Sigmoid colon (tissue), 6 donors: ENCODE measurements at regions not wholly inside any gene's neighbourhood (a gene's known extent, or its start where the extent isn't known, plus 50 kb on each side); places are given as distances from the start of the nearest gene placed in this dataset.

Experiments
- DNase-seq: peaks from one replicate; pipeline ENCODE4 v3.0.0-alpha.2; 2019
- H3K27ac ChIP-seq, 4 donors: fragments of 200-600 bp; sonication (generic); one replicate each; pipeline ENCODE4 v1.5.1; 2016 to 2019; ENCODE audit warnings: mild to moderate bottlenecking in 1 of 4
- H3K27me3 ChIP-seq, 3 donors: fragments of 200-600 bp; sonication (generic); one replicate each; pipeline ENCODE4 v1.5.1; 2019; ENCODE audit warnings: mild to moderate bottlenecking in 1 of 3
- H3K36me3 ChIP-seq, 4 donors: fragments of 200-600 bp; sonication (generic); one replicate each; pipeline ENCODE4 v1.5.1; 2016 to 2019
- H3K4me1 ChIP-seq, 4 donors: fragments of 200-600 bp; sonication (generic); one replicate each; pipeline ENCODE4 v1.5.1; 2017 to 2019
- H3K4me3 ChIP-seq, 4 donors: fragments of 200-600 bp; sonication (generic); one replicate each; pipeline ENCODE4 v1.5.1; 2017 to 2019; ENCODE audit warnings: mild to moderate bottlenecking in 2 of 4, moderate library complexity in 1 of 4
- H3K9me3 ChIP-seq, 4 donors: fragments of 200-600 bp in 3 of 4; sonication (generic) in 3 of 4; one replicate each; pipeline versions ENCODE4 v1.5.1 to v1.6.1; 2013 to 2019
- CTCF ChIP-seq, 4 experiments: fragments of 450-650 bp in 3 of 4; fragments of 200-600 bp in 1 of 4; IDR thresholded peaks; one replicate each; pipeline ENCODE4 v1.5.1; 2016 to 2019; ENCODE audit warnings: antibody characterized with exemption in 4 of 4, mild to moderate bottlenecking in 3 of 4, moderate library complexity in 2 of 4
- EP300 ChIP-seq, 4 donors: sonication (generic); formaldehyde crosslinking; IDR thresholded peaks; one replicate each; pipeline ENCODE4 v1.6.1; 2017; ENCODE audit warnings: antibody characterized with exemption in 4 of 4
- POLR2A ChIP-seq, 2 donors: fragments of 450-650 bp; IDR thresholded peaks; one replicate each; pipeline ENCODE4 v1.6.1; 2016; ENCODE audit warnings: antibody characterized with exemption in 2 of 2, mild to moderate bottlenecking in 2 of 2, moderate library complexity in 2 of 2
- POLR2AphosphoS5 ChIP-seq, 4 donors: sonication (generic); formaldehyde crosslinking; IDR thresholded peaks; one replicate each; pipeline ENCODE4 v1.6.1; 2017; ENCODE audit warnings: antibody characterized with exemption in 4 of 4
- WGBS, 2 donors: extraction: QIAGEN DNeasy Blood & Tissue Kit; methylation state at CpG; one replicate each; pipeline ENCODE4 v1.1.7; 2013; 5-methylcytosine and 5-hydroxymethylcytosine counted together
- intact Hi-C: fragments of 100-400 bp; cut with DNase I; formaldehyde crosslinking; loops from one replicate; pipeline ENCODE4 v1.15.1; 2023
- donor health status: healthy with polysubstance abuse.
- donor health status: healthy.

GRCh38 chr10:105925045-105925785 is 1239.3 kb downstream of the SORCS1 start:
- Histone ChIP-seq H3K4me1 (no peaks in the 10 kb centered on the region), H3K27me3 (no peaks in the 10 kb centered on the region), H3K27ac (no peak overlapping the region), H3K9me3 (peaks cover 0 to 6% (median 0%) of the 10 kb centered on the region in 4 donors), H3K36me3 (no peaks in the 10 kb centered on the region), H3K4me3 (no peak overlapping the region)
- intact Hi-C loops, result no loop called here
- TF ChIP-seq POLR2AphosphoS5 (IDR thresholded peaks at IDR 0.05), result no peak
- no peak for TF ChIP-seq POLR2A (IDR thresholded peaks at IDR 0.05)
- no peak for TF ChIP-seq CTCF (IDR thresholded peaks at IDR 0.05)
- no peak for TF ChIP-seq EP300 (IDR thresholded peaks at IDR 0.05)
- DNase-seq, result no peak
- 70% methylated on average over 4 of the region's 4 CpGs for WGBS, 2 donors

- intact Hi-C loops, result no loop called here
- no peaks in the 10 kb centered on the region for H3K9me3 ChIP-seq
- no peak for TF ChIP-seq CTCF (IDR thresholded peaks at IDR 0.05)
- no peak for TF ChIP-seq POLR2AphosphoS5 (IDR thresholded peaks at IDR 0.05)
- TF ChIP-seq POLR2A (IDR thresholded peaks at IDR 0.05), result no peak
- TF ChIP-seq EP300 (IDR thresholded peaks at IDR 0.05), result no peak
- H3K27ac ChIP-seq, result no peak overlapping the region
- H3K4me3 ChIP-seq, result no peak overlapping the region
- no peaks in the 10 kb centered on the region for H3K4me1 ChIP-seq
- H3K36me3 ChIP-seq, result no peaks in the 10 kb centered on the region
- no peaks in the 10 kb centered on the region for H3K27me3 ChIP-seq
- DNase-seq, result no peak
- WGBS, 2 donors, result 92% methylated on average over 3 of the region's 3 CpGs
These were observed 1243.2 kb downstream of the SORCS1 start for GRCh38 chr10:105921348-105921747.

GRCh38 chr10:105914432-105914831 is 1250.1 kb downstream of the SORCS1 start:
- Histone ChIP-seq H3K27ac (no peak overlapping the region), H3K4me1 (no peaks in the 10 kb centered on the region), H3K27me3 (no peaks in the 10 kb centered on the region), H3K36me3 (no peaks in the 10 kb centered on the region), H3K9me3 (no peaks in the 10 kb centered on the region), H3K4me3 (no peak overlapping the region)
- intact Hi-C loops, result no loop called here
- no peak for DNase-seq
- TF ChIP-seq CTCF (IDR thresholded peaks at IDR 0.05) (no peak), POLR2A (IDR thresholded peaks at IDR 0.05) (no peak), POLR2AphosphoS5 (IDR thresholded peaks at IDR 0.05) (no peak), EP300 (IDR thresholded peaks at IDR 0.05) (no peak)
- 81 to 100% methylated on average over 1 of the region's 1 CpG for WGBS, 2 donors

- H3K27me3 ChIP-seq, result no peaks in the 10 kb centered on the region
- TF ChIP-seq EP300 (IDR thresholded peaks at IDR 0.05) (no peak), CTCF (IDR thresholded peaks at IDR 0.05) (no peak), POLR2AphosphoS5 (IDR thresholded peaks at IDR 0.05) (no peak), POLR2A (IDR thresholded peaks at IDR 0.05) (no peak)
- no peak overlapping the region for H3K4me3 ChIP-seq
- intact Hi-C loops, result no loop called here
- no peaks in the 10 kb centered on the region for H3K36me3 ChIP-seq
- no peak overlapping the region for H3K27ac ChIP-seq
- H3K4me1 ChIP-seq, result no peaks in the 10 kb centered on the region
- H3K9me3 ChIP-seq, result no peaks in the 10 kb centered on the region
- WGBS, 2 donors, result 66 to 73% methylated on average over 1 of the region's 1 CpG
- DNase-seq, result no peak
These were observed 1255.8 kb downstream of the SORCS1 start for GRCh38 chr10:105908701-105909100.

- no peak for TF ChIP-seq EP300 (IDR thresholded peaks at IDR 0.05)
- no peak for TF ChIP-seq POLR2A (IDR thresholded peaks at IDR 0.05)
- no peak for TF ChIP-seq POLR2AphosphoS5 (IDR thresholded peaks at IDR 0.05)
- no peak for TF ChIP-seq CTCF (IDR thresholded peaks at IDR 0.05)
- H3K9me3 ChIP-seq, result no peaks in the 10 kb centered on the region
- H3K27me3 ChIP-seq, result no peaks in the 10 kb centered on the region
- H3K4me1 ChIP-seq, result peaks cover 0 to 3% (median 0%) of the 10 kb centered on the region in 4 donors
- DNase-seq, result no peak
- H3K27ac ChIP-seq, result no peak overlapping the region
- WGBS, 2 donors, result 91 to 94% methylated on average over 2 of the region's 2 CpGs
- no peak overlapping the region for H3K4me3 ChIP-seq
- H3K36me3 ChIP-seq, result no peaks in the 10 kb centered on the region
- intact Hi-C loops, result no loop called here
These were observed 1244.4 kb downstream of the SORCS3 start for GRCh38 chr10:105885495-105885894.
